NOMO-1 treated with dmso at 0.1 percent for 144 hours (cell line): ENCODE measurements at regions not wholly inside any gene's neighbourhood (a gene's known extent, or its start where the extent isn't known, plus 50 kb on each side); places are given as distances from the start of the nearest gene placed in this dataset.
"Not testable (repeated sequence)": the region's sequence is repeated elsewhere in the genome, so short reads cannot be mapped to it uniquely, and the experiment has no call there.

Experiments
- DNase-seq: peaks from one replicate; lab custom pipeline; 2025; ENCODE audit not compliant: unreplicated experiment; lab: John Stamatoyannopoulos, UW

DNA sequence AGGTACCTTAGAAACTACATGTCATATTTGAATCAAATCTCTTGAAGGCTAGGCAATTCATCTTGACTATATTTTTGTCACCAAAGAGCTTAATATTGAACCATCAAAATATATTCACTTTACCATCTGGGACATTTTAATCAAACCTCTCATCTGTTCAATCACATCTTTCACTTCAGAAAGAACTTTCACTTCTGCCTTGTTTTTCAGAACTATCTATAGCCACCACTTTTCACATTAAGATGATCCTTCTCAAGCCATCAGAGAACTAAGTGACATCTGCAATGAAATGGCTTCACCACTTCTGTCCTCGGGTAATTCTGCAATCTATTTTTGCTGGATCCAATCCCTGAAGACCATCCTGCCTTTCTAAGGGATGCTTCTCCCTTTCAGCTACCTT lies 57.8 kb downstream of the OR2B2 start:
- DNase-seq: no peak

- no peak for DNase-seq
Measured at GRCh38 chr6:27851440-27851839, 60.8 kb downstream of the OR2B2 start.

- not testable (repeated sequence) for DNase-seq
Measured at GRCh38 chr6:27849001-27849400, 63.2 kb downstream of the OR2B2 start.

DNA sequence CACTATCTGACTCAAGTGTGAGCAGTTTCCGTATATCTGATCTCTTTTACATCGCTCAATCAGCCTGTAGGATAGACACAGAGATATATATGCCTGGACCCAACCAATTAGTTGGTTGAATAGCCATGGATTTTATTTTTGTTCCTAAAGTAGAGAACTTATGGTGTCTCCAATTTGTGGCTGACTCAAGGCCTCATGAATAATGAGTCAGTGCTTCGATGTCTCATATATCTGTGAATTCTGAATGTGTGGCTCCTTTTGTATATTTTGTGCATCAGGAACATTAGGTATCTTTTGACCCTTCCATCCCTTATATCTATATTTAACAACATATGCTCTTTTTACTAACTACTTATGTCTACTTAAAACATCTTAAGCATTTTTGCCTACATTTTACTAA lies 64.5 kb downstream of the OR2B2 start:
- DNase-seq: no peak

DNA sequence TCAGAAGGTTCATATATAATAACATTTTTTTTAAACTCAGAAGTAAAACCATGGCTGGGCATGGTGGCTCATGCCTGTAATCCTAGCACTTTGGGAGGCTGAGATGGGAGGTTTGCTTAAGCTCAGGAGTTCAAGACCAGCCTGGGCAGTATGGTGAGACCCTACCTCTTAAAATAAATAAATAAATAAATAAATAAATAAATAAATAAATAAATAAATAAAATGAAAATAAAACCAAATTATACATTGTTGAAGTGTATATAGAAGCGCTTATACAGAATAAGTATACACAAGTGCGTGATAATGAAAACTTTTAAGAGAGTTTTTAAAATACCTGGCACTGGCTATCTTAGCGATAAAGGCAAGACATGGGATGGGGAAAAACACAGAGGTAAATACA lies 71.6 kb downstream of the OR2B2 start:
- DNase-seq: no peak

GRCh38 chr6:27839626-27840475 lies 72.3 kb downstream of the OR2B2 start:
- peak; percentile 16 for DNase-seq

- no peak for DNase-seq
Measured at GRCh38 chr6:27838945-27839625, 73.1 kb downstream of the OR2B2 start.

GRCh38 chr6:27838058-27838944 lies 73.9 kb downstream of the OR2B2 start:
- peak; percentile 82 for DNase-seq

- no peak for DNase-seq
Measured at GRCh38 chr6:27837625-27838057, 74.6 kb downstream of the OR2B2 start.

GRCh38 chr6:27836783-27837624 lies 75.2 kb downstream of the OR2B2 start:
- DNase-seq: peak; percentile 68

GRCh38 chr6:27836141-27836782 lies 75.9 kb downstream of the OR2B2 start:
- DNase-seq: no peak

- no peak for DNase-seq
Measured at GRCh38 chr6:27834879-27835549, 77.2 kb downstream of the OR2B2 start.

GRCh38 chr6:27834384-27834783 lies 77.8 kb downstream of the OR2B2 start:
- no peak for DNase-seq

DNA sequence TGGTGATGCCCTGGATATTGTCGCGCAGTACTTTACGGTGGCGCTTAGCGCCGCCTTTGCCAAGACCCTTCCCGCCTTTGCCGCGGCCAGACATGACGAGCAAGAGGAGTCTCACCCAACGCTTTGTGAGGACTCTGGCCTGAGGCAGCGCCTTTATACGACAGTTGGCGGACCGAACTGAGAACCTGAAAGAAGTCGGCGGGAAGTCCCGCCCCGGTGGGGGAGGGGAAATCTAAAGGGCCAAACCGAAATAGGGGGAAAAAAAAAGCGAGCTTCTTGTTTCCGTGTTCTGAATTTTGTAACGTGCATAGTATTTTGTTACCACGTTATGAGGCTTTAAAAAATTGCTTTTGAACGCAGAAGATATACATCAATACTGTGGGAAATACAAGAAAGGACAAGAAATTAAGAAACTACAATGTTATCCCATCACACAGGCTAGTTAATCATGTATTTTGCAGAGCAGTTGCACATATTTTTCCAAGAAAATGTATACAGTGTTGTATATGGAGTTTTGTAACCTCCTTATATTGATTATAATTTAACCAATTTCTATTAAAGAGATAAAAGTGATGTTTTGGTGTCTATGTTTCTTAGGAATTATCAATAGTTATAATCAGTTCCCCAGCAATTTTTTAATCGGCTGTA lies 80.6 kb downstream of the OR2B2 start:
- DNase-seq: peak; percentile 47

GRCh38 chr6:27830600-27831433 lies 81.4 kb downstream of the OR2B2 start:
- DNase-seq: peak; percentile 49

GRCh38 chr6:27830212-27830599 lies 82.0 kb downstream of the OR2B2 start:
- DNase-seq: no peak

DNA sequence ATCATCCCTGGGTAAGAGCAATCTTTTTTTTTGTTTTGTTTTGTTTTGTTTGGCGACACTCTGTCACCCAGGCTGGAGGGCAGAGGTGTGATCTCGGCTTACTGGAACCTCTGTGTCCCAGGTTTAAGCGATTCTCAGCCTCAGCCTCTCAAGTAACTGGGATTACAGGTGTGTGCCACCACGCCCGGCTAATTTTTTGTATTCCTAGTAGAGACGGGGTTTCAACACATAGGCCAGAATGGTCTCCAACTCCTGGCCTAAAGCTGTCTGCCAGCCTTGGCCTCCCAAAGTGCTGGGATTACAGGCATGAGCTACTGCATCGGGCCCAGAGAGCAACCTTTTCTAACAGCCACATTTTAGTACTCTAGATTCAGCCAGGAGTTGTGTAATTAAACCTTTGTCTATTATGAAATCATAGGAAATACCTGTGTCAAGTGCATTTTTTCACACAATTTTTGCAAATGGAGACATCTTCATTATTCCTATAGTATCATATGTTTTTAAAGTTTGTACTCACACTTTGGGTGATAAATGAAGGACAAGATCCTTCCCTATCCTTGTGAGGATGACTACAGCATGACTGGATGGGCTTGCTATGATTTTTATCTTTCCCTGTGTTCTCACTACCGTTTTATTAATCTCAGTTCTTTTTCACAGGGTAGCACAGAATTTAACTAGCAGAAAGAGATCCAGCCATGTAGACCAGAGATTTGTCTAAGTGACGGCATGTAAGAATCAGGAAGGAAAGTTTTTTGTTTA lies 82.6 kb downstream of the OR2B2 start:
- no peak for DNase-seq
